Upper lobe of left lung (tissue), 6 donors: ENCODE measurements at regions not wholly inside any gene's neighbourhood (a gene's known extent, or its start where the extent isn't known, plus 50 kb on each side); places are given as distances from the start of the nearest gene placed in this dataset.

Experiments
- ATAC-seq, 2 donors: fragments of 200-7000 bp; cut with Tn5 transposase; one replicate each; pipeline ENCODE4 v1.9.1; 2022; ENCODE audit warnings: mild to moderate bottlenecking in 2 of 2, moderate library complexity in 2 of 2; ENCODE audit not compliant: low FRiP score in 2 of 2
- DNase-seq, 2 donors: peaks; one replicate each; pipeline ENCODE4 v3.0.0-alpha.2; 2019 to 2020
- H3K27ac ChIP-seq, 4 donors: fragments of 200-600 bp; sonication (generic); one replicate each; pipeline ENCODE4 v1.5.1; 2016 to 2019
- H3K27me3 ChIP-seq, 4 donors: fragments of 200-600 bp; sonication (generic); one replicate each; pipeline ENCODE4 v1.5.1; 2017 to 2019
- H3K36me3 ChIP-seq, 4 donors: fragments of 200-600 bp; sonication (generic); one replicate each; pipeline ENCODE4 v1.5.1; 2016 to 2019
- H3K4me1 ChIP-seq, 4 donors: fragments of 200-600 bp; sonication (generic); one replicate each; pipeline ENCODE4 v1.5.1; 2018 to 2019
- H3K4me3 ChIP-seq, 4 donors: fragments of 200-600 bp; sonication (generic); one replicate each; pipeline ENCODE4 v1.5.1; 2017 to 2019; ENCODE audit warnings: mild to moderate bottlenecking in 2 of 4, moderate library complexity in 1 of 4
- H3K9me3 ChIP-seq, 4 donors: fragments of 200-600 bp; sonication (generic); one replicate each; pipeline ENCODE4 v1.5.1; 2018 to 2019
- CTCF ChIP-seq, 6 experiments: fragments of 450-650 bp in 4 of 6; fragments of 200-600 bp in 2 of 6; sonication (generic) in 2 of 6; IDR thresholded peaks; one replicate each; pipeline ENCODE4 v1.5.1; 2016 to 2019; ENCODE audit warnings: antibody characterized with exemption in 6 of 6
- EP300 ChIP-seq, 4 donors: sonication (generic); formaldehyde crosslinking; IDR thresholded peaks; one replicate each; pipeline ENCODE4 v1.5.1; 2017; ENCODE audit warnings: antibody characterized with exemption in 4 of 4, control low read depth in 2 of 4
- POLR2A ChIP-seq, 4 donors: fragments of 450-650 bp; IDR thresholded peaks; one replicate each; pipeline ENCODE4 v1.5.1; 2016 to 2017; ENCODE audit warnings: antibody characterized with exemption in 4 of 4, mild to moderate bottlenecking in 2 of 4
- POLR2AphosphoS5 ChIP-seq, 2 donors: sonication (generic); formaldehyde crosslinking; IDR thresholded peaks; one replicate each; pipeline ENCODE4 v1.5.1; 2017; ENCODE audit warnings: antibody characterized with exemption in 2 of 2
- WGBS, 2 donors: methylation state at CpG; one replicate each; pipeline ENCODE4 v1.1.5; 2017 to 2018; 5-methylcytosine and 5-hydroxymethylcytosine counted together
- donor health status: DM: no; HTN: no; CAD: no; lungs with moderate emphysema.
- donor health status: DM: no; HTN: yes; CAD: no; lungs with severe emphysema.

DNA sequence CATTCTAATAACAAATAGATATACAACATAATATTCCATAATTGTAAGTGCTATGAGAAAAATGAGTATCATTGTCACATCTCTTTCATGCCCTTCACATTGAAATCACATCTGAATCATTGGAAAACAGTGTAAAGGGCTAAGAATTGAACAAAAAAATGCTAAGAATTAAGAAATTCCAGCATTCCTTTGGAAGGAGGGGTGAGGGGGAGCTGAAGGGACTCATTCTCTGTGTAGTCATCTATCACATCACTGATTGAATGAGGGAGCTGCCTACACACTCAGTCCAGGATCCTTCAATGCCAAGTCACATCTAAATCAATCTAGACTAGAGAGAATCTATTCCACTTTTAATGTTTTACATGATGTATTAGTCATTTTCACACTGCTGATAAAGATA lies 286.6 kb downstream of the DTWD2 start:
- Histone ChIP-seq H3K9me3 (peaks cover 0 to 18% (median 4%) of the 10 kb centered on the region in 4 donors), H3K4me1 (no peaks in the 10 kb centered on the region), H3K27me3 (no peaks in the 10 kb centered on the region), H3K4me3 (no peak overlapping the region), H3K36me3 (no peaks in the 10 kb centered on the region), H3K27ac (no peak overlapping the region)
- TF ChIP-seq EP300 (IDR thresholded peaks at IDR 0.05) (no peak), POLR2A (IDR thresholded peaks at IDR 0.05) (no peak), POLR2AphosphoS5 (IDR thresholded peaks at IDR 0.05) (no peak), CTCF (IDR thresholded peaks at IDR 0.05) (no peak)
- DNase-seq: no peak
- no peak for ATAC-seq

DNA sequence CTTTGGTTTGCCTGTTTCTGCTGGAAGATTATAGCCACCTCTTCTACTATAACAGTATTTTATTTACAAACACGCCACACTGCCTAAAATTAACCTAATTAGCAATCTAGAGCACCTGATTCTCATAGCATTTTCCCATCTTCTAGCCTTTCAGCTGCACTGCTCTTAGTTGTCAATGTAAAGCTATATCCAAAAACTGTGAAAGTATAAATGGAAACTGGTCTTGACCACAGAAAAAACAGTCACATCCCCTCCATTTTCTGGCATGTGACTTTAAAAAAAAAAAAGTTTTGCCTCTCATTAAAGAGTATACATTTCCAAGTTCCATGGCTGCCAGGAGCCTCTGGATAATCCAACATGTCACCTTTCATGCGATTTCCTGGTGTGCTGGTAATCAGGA lies 287.8 kb downstream of the DTWD2 start:
- H3K36me3 ChIP-seq: no peaks in the 10 kb centered on the region
- H3K27me3 ChIP-seq: no peaks in the 10 kb centered on the region
- no peaks in the 10 kb centered on the region for H3K4me1 ChIP-seq
- DNase-seq (no peak), ATAC-seq (no peak)
- H3K27ac ChIP-seq: no peak overlapping the region
- TF ChIP-seq POLR2A (IDR thresholded peaks at IDR 0.05) (no peak), POLR2AphosphoS5 (IDR thresholded peaks at IDR 0.05) (no peak), CTCF (IDR thresholded peaks at IDR 0.05) (no peak), EP300 (IDR thresholded peaks at IDR 0.05) (no peak)
- H3K4me3 ChIP-seq: no peak overlapping the region
- 33 to 47% methylated on average over 2 of the region's 2 CpGs for WGBS, 2 donors
- H3K9me3 ChIP-seq: peaks cover 0 to 18% (median 4%) of the 10 kb centered on the region in 4 donors

- Histone ChIP-seq H3K4me3 (no peak overlapping the region), H3K4me1 (no peaks in the 10 kb centered on the region), H3K9me3 (peaks cover 0 to 13% (median 3%) of the 10 kb centered on the region in 4 donors), H3K27me3 (no peaks in the 10 kb centered on the region), H3K36me3 (no peaks in the 10 kb centered on the region), H3K27ac (no peak overlapping the region)
- TF ChIP-seq EP300 (IDR thresholded peaks at IDR 0.05): no peak
- no peak for TF ChIP-seq POLR2A (IDR thresholded peaks at IDR 0.05)
- TF ChIP-seq CTCF (IDR thresholded peaks at IDR 0.05): no peak
- no peak for TF ChIP-seq POLR2AphosphoS5 (IDR thresholded peaks at IDR 0.05)
- DNase-seq: no peak
- WGBS, 2 donors: 37 to 38% methylated on average over 2 of the region's 2 CpGs
- ATAC-seq: no peak
These were observed 289.6 kb downstream of the DTWD2 start for GRCh38 chr5:118698774-118699173.

- no peaks in the 10 kb centered on the region for H3K9me3 ChIP-seq
- H3K4me3 ChIP-seq: no peak overlapping the region
- H3K27me3 ChIP-seq: no peaks in the 10 kb centered on the region
- ATAC-seq (no peak), DNase-seq (no peak)
- H3K27ac ChIP-seq: no peak overlapping the region
- TF ChIP-seq POLR2A (IDR thresholded peaks at IDR 0.05) (no peak), POLR2AphosphoS5 (IDR thresholded peaks at IDR 0.05) (no peak), CTCF (IDR thresholded peaks at IDR 0.05) (no peak), EP300 (IDR thresholded peaks at IDR 0.05) (no peak)
- H3K4me1 ChIP-seq: no peaks in the 10 kb centered on the region
- WGBS, 2 donors: 86 to 93% methylated on average over 2 of the region's 2 CpGs
- no peaks in the 10 kb centered on the region for H3K36me3 ChIP-seq
These were observed 292.3 kb downstream of the DTWD2 start for GRCh38 chr5:118696076-118696475.

GRCh38 chr5:118692811-118693342 lies 295.5 kb downstream of the DTWD2 start:
- no peaks in the 10 kb centered on the region for H3K27me3 ChIP-seq
- no peaks in the 10 kb centered on the region for H3K36me3 ChIP-seq
- no peak overlapping the region for H3K27ac ChIP-seq
- no peak overlapping the region for H3K4me3 ChIP-seq
- TF ChIP-seq CTCF (IDR thresholded peaks at IDR 0.05) (no peak), POLR2AphosphoS5 (IDR thresholded peaks at IDR 0.05) (no peak), POLR2A (IDR thresholded peaks at IDR 0.05) (no peak), EP300 (IDR thresholded peaks at IDR 0.05) (no peak)
- WGBS, 2 donors: 64 to 79% methylated on average over 4 of the region's 4 CpGs
- no peaks in the 10 kb centered on the region for H3K4me1 ChIP-seq
- DNase-seq (no peak), ATAC-seq (peak; percentile 29 to 36)
- H3K9me3 ChIP-seq: no peaks in the 10 kb centered on the region
